NOMO-1 treated with dmso at 0.1 percent for 144 hours (cell line): ENCODE measurements at regions not wholly inside any gene's neighbourhood (a gene's known extent, or its start where the extent isn't known, plus 50 kb on each side); places are given as distances from the start of the nearest gene placed in this dataset.

ENCODE experiments used
- DNase-seq: peaks from one replicate; lab custom pipeline; 2025; ENCODE audit not compliant: unreplicated experiment; lab: John Stamatoyannopoulos, UW

DNA sequence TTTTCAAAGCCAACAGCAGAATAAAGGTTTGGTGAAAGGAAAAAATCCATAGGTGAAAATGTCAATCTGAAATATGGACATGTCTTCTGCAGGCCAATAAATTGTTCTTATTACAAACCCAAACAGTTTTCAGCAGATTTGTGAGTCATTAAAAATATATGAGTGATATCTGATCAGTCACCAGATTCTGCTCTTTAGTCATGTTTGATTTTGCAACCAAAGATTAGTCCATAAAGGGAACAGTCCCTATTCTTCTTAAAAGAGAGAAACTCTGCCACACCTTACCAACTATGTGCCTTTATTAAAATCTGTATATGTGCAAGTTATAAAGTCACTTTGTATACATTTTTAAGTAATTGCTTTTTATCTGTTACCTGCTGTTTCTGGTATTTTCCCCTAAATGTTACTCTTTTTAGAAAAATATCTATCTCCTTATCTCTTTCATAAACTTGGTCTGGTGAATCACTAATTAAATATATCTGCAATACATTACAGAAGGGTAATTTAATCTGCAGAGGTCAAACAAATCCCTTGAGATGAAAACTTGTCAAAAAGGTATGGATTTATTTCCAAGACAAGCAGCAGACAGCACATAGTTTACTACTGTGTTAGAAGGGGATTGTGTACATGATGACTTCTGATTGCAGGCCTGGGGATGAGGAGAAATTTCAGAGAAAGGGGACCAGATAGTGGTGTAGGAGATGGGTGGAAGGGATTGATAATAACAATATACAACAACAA lies 322.9 kb upstream of the NWD2 start:
- DNase-seq = no peak

DNA sequence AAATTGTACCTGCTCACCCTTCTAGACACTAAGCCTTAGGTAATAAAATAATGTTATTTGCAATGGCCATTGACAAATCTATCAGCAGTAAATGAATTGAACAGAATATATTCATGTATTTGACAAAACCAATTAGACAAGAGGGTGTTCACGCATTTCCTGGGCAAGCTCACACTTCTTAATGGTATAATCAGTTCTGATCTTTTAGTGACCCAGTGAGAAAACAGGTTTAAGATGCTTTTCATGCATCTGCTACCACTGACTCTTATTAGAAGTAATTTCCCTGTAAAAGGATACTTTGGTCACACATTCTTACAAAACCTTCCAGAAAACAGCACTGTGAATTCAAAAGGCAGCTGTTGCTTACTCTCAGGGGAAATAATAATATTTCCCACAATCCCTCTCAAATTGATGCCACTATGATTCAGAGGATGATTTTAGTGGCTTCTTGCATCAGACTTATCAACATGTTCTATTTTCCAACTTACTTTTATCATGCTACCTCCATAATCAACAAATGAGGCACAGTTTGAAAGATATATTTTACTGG lies 313.9 kb upstream of the NWD2 start:
- no peak for DNase-seq

DNA sequence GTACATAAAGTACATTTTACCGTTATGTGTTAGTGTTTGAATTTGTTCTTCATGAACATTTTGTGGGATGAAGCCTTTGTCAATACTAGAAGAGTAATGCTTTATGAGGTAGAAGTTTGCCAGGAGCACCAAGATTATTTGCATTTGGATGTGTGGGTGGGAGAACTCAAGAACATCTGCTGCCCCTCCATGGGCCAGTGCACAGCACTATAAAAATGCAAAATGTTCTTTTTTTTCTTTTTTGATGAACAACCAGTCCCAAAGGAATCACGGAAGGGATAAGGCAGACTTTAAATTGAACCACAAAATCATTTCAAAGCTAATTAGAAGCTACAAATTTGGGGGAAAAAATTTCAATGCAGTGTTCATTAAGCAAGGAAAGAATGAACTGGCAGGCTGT lies 300.3 kb upstream of the NWD2 start:
- no peak for DNase-seq

DNA sequence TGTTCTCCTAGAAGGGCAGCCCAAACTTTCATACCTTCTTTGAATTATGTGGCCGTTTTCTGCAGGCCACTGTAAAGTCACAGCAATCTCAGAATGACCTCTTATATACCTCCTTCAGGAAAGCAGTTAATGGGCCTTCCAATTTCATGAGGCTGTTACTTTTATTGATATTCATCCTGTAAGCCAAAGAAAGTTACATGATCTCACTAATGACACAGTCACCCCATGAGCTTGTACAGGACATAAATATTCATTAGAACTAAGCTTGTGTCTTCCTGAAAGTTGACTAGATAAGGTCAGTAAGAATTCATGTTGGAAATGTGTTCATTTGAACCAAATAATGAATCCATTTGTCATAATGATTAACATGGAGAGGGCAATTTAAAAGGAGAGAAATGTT lies 283.1 kb upstream of the NWD2 start:
- DNase-seq = no peak

DNA sequence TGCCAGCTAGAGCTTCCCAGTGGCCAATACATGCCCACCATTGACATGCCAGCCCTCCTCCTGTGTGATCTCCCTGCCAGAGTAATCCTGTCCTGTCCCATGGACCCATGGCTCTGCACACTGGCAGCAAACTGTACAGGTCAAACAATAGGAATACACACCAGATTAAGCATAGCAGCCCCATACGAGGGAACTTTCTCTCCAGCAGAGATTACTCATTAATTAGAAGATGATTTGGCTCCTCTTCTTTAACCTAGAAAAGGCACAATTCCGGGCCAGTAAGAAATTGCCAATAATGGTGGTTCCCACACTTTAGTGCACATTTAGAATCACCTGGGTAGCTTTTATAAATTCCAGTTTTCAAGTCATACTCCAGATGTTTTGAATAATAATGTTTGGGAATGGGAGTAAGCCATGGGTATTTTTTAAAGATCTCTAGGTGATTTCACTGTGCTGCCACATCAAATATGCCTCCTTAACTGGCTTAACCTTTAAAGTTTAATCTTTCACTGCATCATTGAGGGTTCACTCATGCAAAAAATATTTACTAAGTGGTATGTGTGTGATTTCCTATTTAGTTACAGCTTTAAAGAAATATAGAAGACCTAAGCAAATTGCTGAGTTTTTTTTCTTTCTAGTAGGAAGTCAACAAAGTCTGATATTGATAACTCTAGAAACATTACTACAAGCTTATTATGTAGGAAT lies 277.6 kb upstream of the NWD2 start:
- DNase-seq = no peak

DNA sequence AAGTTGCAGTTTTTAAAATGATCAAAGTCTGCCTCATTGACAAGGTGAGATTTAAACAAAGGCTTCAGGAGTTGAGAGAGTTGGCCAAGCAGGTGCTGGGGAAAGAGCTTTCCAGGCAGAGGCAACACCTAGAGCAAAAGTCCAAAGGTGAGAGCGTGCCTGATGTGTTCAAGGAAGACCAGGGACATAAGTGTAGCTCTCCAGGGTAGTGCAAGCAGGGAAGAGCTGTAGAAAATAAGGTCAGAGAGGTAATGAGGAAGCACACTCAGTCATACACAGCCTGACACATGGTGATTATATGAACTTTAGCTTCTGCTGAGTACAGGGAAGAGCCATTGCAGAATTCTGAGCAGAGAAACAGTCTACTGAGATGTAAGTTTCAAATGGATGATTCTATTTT lies 265.0 kb upstream of the NWD2 start:
- no peak for DNase-seq

DNA sequence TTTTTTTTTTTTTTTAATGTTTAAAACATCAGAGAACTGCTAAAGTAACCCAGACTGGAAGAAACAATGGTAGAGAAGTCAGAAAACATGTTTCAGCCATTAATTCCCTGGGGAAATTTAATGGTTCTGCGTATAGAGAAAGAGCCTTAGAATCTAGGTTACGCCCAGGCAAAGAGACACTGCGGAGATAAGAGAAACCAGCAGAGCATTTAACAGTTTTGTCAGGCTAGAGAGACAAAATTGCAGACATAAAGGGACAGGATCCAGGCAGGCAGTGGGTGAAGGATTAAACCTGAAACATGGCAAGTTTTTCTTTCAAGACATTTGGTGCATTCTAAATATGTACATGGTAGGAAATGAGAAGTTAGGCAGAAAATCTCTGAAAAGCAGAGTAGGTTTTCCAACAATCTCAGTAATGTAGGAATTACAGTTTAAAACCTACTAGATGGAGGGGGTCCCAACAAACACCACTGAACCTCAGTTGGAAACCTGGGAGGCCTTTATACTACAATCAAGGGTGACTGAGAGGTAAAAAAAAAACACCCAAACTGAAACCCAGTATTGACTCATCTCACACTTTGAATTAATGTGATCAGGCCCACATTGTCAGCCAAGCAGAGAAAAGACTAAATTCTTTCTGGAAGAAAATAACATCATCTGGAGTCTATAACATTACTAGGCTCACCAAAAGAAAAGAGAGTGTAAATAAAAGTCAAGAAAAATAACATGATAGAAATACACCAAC lies 254.2 kb upstream of the NWD2 start:
- DNase-seq = no peak

DNA sequence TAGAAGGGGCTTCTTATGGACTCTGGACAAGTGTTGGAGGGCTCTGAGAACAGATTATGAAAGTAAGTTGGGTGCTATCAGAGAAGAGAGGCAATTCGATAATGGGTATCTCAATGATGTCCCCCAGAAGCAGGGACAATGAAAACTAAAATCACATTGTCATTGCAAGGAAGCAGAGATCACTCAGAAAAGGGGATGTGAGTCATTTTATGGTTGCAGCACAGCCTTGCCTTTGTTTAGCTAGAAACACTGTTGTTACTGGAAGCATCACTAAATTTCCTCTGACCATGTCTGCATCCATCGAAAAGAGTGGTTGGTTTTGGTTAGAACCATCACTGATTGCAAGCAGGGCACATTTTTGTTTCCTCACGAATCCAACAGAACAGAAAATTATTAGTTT lies 246.8 kb upstream of the NWD2 start:
- no peak for DNase-seq

DNA sequence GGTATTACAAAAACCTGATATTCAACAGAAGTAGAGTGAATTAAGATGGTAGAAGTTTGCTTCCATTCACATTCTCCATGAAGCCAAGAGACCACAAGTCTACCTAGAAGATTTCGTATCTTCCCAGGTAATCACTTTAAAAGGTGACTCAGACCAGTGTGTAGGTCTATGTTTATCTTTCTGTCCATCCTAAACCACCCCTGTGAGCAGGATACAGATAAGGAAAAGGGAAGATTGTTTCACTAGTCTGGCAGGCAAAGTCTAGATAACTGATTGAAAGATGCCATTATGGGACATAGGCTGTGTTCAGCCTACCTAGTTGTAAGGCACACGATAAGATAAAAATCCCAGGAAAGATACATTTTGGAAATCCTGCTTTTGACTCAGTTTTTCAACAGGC lies 244.3 kb upstream of the NWD2 start:
- DNase-seq = no peak

DNA sequence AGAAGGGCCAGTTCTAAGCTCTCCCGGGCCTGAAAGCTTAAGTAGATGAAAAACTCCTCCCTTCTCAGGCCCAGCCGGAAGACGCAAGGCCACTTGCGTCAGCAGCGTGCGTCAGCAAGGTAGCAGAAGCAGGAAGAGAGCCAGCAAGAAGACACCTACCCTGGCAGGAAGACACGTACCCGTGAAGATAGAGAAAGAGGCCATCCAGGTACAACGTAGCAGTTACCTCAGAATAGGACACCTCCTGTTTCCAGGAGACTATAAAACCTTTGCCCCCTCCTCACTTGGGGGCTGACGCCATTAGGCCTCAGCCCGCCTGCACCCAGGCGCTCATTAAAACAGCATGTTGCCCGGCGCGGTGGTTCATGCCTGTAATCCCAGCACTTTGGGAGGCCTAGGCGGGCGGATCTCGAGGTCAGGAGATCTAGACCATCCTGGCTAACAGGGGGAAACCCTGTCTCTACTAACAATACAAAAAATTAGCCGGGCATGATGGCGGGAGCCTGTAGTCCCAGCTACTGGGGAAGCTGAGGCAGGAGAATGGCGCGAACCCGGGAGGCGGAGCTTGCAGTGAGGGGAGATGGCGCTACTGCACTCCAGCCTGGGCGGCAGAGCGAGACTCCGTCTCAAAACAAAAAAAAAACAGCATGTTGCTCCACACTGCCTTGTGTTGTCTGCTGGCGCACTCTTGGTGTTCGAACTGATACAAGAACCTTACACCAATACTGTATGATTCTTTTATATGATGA lies 242.7 kb upstream of the NWD2 start:
- no peak for DNase-seq

DNA sequence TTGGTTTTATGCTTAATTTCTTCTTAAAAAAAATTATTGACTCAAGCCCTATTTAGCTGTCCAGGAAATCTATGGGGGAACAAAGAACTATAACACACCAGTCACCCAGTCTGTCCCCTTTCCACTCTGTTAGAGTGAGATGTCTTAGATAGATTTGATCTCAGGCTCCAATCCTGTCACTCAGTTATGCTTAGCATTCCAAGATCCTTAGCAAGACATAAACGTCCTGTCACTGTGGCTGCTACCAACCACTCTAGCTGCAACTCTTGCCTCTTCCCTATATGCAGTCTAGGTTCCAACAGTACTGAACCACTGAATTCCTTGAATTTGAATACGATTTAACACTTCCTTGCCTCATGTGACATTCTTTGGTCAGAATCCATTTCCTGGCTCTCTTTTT lies 241.9 kb upstream of the NWD2 start:
- DNase-seq = no peak

DNA sequence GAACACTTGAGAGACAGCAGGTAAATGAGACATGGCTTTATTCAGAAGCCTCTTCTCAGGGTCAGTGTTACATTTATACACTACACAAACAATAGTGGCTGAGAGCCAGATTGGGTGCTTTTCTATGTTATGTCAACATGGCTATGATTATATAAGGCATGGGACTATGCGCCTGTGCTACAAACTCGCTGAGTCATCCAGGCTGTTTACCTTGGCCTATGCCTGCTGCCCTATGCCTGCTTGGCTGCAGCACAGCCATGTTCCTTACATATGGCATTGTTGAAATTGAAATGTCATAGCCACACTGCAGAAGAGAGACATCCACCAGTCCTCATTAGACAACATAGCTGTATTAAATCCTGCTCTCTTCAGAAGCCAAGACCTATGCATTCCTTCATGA lies 236.3 kb upstream of the NWD2 start:
- no peak for DNase-seq

DNA sequence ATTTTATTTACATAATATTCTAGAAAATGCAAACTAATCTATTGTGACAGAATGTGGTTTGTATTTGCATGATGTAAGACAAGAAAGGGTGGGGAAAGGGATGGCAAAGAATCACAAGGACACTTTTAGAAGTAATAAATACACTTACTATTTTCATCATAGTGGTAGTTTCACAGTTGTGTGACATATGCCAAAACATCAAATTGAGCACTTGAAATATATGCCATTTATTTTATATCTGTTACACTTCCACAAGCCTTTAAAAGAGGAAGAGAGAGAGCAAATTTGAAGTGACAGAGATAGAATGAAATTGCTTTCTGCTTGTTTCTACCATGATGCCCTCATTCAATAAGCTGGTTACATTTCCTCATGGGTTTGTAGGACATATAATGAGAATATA lies 230.0 kb upstream of the NWD2 start:
- DNase-seq = no peak

DNA sequence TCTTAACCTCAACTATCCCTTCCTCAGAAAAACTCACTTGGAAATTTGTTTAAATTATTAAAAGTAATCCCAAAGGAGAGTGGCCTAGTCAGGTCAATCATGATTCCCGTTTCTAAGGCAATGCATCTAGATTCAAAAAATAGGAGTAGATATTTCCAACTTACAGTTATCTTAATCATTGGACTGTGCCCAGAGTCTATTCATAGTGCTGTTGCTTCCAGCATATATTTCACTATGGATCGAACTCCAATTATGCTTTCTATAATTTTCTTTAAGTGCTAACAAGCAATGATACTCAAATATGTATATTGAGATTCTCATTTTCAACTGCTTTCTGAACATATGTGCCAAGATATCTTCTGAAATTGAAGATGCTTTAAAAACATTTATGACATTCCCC lies 229.2 kb upstream of the NWD2 start:
- no peak for DNase-seq

DNA sequence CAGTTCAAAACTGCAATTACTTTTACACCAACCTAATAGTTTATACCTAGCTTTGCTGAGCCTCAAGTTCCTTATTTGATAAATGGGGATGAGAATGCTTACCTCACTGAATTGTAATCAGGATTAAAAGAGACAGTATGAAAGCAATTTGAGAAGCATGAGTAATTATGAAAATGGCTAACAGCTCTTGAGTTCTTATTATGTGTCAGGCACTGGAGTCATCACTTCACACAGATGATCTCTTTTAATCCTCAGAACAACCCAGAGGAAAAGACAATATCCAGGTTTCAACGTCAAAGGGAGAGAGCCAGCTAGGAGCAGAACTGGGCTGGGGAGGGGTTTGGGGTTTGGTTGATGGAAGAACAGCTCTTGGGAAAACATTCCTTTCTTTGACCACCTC lies 221.0 kb upstream of the NWD2 start:
- DNase-seq = no peak

DNA sequence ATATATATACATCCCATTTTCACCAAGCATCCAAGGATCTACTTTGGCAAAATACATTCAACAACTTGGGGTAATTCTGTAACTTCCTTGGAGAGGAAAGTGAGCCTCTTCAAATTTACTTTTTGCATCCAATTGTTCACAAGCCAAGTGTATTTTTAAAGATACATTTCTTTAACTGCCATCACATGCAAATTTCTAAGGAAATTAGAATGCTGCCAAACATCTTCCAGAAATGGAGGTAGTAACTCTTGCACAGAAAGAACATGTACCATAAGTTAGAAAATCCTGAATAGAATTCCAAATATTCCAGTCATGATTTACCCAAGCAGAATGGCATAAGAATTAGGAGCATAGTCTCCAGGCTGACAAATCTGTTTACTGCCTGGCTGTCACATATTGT lies 220.5 kb upstream of the NWD2 start:
- no peak for DNase-seq

DNA sequence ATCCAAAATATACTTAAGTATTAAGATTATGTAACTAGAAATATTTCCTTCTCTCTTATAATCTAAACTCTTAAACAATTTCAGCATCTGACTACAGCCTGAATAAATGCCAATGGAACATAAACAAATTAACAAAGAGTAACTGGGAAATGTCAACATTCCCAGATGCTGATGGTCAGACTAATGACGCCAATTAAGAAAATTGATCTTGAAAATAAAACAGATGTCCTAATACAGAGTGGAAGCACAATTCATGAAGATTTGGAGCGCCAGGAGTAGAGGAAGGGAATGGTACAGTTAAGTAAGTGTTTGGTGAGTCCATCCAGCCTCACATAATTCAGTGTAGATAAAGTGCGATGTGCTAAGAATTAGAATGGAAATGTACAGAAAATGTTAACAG lies 203.7 kb upstream of the NWD2 start:
- DNase-seq = no peak

DNA sequence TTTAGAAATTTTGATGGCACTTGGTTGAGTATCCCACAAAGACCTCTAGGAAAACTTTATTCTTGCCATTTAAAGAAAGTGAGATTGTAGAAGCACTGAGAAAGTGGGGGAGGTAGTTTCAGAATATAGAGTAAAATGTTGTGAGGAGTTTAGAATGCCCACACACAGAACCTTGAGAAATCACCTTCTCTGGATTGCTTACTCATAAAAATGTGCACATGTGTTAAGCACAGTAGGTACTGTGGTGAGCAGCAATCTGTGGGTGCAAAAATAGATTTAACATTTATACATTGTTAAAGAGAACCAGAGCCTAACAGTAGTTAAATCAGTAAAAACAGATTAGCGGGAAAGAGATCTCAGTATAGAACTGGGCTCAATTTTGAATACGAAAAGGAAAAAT lies 201.2 kb upstream of the NWD2 start:
- DNase-seq = no peak

DNA sequence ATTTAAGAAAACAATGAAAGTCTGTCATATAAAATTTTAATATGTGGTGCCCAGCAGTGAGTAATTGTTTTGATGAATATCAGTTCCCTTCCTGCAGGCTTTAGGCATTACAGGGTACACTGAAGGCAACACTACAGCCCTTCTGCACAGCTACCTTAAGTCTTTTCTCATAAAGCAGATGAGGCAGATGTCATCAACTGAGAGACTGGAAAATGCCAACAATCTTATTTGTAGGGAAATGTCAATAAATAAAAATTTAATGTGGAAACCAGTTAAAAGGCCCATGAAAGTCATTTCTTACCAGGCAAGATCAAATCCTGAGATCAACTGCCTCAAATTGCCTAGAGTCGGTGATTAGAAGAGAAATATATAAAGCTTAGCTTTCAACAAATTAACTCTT lies 193.4 kb upstream of the NWD2 start:
- DNase-seq = no peak

DNA sequence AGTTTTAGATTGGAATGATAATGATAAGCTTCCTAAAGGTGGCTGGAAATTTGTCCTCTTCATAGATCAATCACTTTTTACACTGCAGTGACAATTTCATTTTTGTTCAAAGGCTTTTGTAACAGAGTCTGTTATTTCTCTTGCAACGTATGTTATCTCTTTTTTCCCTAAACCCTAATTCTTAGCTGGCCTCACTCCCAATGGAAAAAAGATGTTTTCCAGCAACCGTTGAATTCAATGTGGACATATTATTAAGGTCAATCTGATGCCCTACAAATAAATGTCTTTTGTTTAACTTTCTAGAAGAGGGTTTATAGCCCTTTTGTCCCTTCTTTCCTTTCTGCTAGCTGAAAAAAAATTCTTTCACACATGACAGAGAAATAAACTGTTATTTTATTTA lies 192.7 kb upstream of the NWD2 start:
- DNase-seq = no peak

DNA sequence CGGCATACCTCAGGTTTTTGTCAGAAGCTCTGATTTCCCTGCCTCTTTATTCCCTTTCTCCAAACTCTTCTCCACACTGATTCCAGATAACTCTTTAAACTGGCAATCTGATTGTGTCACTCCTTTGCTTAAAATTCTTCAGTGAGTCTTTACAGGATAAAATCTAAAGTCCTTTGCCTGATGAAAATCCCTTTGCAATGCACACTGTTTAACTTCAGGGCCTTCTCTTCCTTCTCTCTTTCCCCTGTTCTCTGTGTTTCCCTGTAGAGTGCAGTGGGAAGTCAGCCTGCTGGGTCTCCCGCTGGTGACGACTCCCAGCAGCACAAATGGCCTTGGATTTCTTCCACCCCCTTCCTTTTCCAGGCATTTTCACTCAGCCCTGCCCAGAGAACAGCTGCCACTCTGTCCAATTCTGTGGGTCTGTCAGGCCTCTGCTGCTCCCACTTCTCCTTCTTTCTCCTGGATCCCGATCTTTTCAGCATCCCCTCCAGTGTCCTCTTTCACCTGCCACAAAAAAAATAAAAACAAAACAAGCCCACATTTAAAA lies 189.9 kb upstream of the NWD2 start:
- no peak for DNase-seq
